ENCODE measurements at regions not wholly inside any gene's neighbourhood (a gene's known extent, or its start where the extent isn't known, plus 50 kb on each side); places are given as distances from the start of the nearest gene placed in this dataset.

- DNase-seq (ENCODE audit: low read depth, low spot score), result peak; percentile 24
Measured at GRCh38 chr13:91280801-91281200, 66.7 kb upstream of the MIR17HG start.

GRCh38 chr13:91284335-91284734, 63.2 kb upstream of the MIR17HG start:
- DNase-seq (ENCODE audit: low read depth, low spot score), result no peak

GRCh38 chr13:91286317-91286716, 61.2 kb upstream of the MIR17HG start:
- no peak for DNase-seq (ENCODE audit: low read depth, low spot score)

- no peak for DNase-seq (ENCODE audit: low read depth, low spot score)
Measured at GRCh38 chr13:91291078-91291477, 56.4 kb upstream of the MIR17HG start.

GRCh38 chr13:91292630-91293221, 54.8 kb upstream of the MIR17HG start:
- no peak for DNase-seq (ENCODE audit: low read depth, low spot score)

- DNase-seq (ENCODE audit: low read depth, low spot score), result no peak
Measured at GRCh38 chr13:91295712-91296410, 51.6 kb upstream of the MIR17HG start.

- DNase-seq (ENCODE audit: low read depth, low spot score), result no peak
Measured at GRCh38 chr13:91297503-91297902, 50.0 kb upstream of the MIR17HG start.

Measured in pulmonary artery endothelial cell (primary cell).